GM19452 (cell line): ENCODE measurements at regions not wholly inside any gene's neighbourhood (a gene's known extent, or its start where the extent isn't known, plus 50 kb on each side); places are given as distances from the start of the nearest gene placed in this dataset.

Experiments
- ATAC-seq: cut with Tn5 transposase; IDR thresholded peaks from one replicate; pipeline ENCODE4 v1.9.1; 2021; ENCODE audit not compliant: unreplicated experiment

GRCh38 chr1:234990328-234990675, 138.3 kb downstream of the TOMM20 start:
- no peak for ATAC-seq

DNA sequence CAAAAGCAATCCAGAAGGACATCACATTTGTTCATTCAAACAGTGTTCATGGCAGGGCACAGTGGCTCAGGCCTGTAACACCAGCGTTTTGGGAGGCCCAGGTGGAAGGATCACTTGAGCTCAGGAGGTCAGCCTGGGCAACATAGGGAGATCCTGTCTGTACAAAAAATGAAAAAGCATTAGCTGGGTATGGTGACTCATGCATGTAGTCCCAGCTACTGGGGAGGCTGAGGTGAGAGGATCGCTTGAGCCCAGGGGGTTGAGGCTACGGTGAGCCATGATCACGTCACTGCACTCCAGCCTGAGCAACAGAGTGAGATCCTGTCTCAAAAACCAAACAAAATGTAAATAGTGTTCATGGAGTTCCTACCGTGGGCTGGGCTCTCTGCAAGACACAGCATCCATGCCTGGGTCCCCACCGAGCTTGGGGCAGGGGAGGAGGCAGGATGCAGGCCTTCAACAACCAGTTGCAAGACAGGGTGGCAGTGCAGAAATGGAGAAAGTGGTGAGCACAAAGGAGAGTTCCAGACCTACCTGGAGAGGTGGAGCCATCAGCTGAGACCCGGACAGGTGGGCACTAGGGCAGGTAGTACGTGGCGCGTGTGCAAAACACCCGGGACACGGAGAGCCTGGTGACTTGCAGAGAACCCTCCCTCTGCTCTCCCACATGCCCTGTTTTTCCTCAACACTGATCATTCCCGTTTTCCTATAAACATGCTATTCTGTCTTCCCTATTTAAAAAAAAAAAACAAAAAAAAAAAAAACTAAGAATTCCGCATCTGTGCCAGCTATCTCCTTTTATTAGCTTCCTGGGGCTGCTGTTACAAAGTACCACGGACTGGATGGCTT, 138.9 kb downstream of the TOMM20 start:
- ATAC-seq = no peak

- ATAC-seq = no peak
Observed at GRCh38 chr1:234989019-234989418, 139.6 kb downstream of the TOMM20 start.

DNA sequence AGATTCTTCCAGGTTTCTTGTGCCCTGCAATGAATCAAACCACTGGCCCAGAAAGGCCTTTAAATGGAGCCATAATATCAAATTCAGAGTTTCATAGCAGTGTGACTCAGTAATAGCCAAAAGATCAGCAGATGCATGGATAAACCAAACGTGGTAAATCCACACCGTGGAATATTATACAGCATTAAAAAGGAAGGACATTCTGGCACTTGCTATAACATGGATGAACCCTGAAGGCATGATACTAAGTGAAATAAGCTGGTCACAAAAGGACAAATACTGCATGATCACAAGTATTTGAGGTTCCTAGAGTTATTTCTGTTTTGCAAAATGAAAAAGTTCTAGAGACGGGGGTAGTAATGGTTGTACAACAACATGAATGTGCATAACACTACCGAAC, 140.1 kb downstream of the TOMM20 start:
- no peak for ATAC-seq

DNA sequence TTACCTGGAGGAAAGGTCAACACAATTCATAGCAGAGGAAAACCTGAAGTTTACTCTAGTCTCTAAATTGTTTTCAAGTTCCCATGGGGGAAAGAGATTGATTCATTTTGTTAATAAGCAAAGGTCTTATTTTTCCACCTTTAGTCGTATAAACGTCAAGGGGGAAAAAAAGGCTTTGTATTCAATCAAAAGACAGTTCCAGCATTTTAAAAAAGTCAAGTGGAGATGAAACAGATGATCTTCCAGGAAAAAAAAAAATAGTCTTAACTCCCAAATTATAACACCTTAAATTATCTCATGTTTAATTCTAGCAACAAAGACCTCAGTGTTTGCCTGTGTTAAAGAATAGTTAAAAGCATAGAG, 140.5 kb downstream of the TOMM20 start:
- ATAC-seq = no peak

DNA sequence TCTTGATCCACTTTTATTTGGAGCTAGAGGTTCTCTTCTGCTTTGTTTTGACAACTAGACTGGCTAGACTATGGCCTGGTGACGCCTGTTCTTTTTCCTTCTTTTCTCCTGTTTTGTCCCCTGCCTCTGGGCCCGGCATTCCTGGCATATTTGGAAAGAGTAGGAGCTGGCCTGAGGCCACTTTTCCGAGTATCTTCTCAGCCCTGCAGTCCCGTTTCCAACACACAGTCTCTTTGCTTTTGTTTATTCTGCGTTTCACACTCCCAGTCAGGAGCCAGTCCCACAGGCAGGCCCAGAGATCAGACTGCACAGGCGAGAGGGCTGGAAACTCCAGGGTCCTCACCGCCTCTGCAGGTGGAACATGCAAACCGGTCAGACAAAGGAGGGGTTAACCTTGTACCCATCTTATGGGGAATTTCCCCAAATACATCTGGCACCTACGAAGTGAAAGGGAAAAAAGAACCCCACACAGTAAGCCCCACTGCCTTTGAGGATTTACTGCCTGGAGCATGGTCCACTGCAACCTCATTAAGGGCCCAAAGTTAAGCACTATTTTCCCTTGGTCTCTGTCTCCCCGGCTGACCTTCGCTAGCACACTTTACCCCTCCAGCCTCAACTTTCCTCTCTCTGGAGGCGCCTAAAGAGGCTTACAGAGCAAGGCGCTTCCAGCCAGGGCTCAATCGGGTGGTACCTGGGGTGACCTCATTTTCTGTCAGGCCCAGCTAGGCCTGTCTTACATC, 141.1 kb downstream of the TOMM20 start:
- ATAC-seq = peak; percentile 72

GRCh38 chr1:234986750-234987414, 141.8 kb downstream of the TOMM20 start:
- ATAC-seq = no peak

DNA sequence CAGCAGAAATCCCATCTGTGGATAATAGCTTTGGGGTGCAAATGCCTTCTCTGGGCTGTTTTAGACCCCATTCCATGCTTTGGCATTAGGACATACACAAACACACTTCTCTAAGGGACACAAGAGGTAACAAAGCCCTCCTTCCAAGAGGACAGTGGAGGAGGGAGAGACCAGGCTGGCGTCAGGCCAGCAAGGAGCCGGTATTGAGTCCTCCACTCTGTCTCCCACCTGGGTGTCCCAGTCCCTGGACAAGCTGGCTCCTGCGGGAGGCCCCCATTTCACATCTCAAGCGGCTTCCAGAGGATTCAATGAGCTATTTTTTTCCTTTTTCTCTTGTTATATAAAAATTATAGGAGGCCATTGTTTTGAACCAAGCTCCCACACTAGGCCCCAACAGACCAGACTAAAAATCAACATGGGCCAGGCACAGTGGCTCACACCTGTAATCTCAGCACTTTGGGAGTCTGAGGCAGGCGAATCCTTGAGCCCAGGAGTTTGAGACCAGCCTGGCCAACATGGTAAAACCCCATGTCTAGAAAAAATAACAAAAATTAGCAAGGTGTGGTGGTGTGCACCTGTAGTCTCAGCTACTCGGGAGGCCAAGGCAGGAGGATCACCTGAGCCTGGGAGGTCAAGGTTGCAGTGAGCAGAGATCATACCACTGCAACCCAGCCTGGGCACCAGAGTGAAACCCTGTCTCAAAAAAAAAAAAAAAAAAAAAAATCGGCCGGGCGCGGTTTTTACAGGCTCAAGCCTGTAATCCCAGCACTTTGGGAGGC, 142.9 kb downstream of the TOMM20 start:
- no peak for ATAC-seq

- no peak for ATAC-seq
Observed at GRCh38 chr1:234985007-234985370, 143.6 kb downstream of the TOMM20 start.

GRCh38 chr1:234983564-234984238, 144.9 kb downstream of the TOMM20 start:
- ATAC-seq = no peak

- no peak for ATAC-seq
Observed at GRCh38 chr1:234981758-234982157, 146.9 kb downstream of the TOMM20 start.

- peak; percentile 47 for ATAC-seq
Observed at GRCh38 chr1:234980645-234981396, 147.8 kb downstream of the TOMM20 start.

DNA sequence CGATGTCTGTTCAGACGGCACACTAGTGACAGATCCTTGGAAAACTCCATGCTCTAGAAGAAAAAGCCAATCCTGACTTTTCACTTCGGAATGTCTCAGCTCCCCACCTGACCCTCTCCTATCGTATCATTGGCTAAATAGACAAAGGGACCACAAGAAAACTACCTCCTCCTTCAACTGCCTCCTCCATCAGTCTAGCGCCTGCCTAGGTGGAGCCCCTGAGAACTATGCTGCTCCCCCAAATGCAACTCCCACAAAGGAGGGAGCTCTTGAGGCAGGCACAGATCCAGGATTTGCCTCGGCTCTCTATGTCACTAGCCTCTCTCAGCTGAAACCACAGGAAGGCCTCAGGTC, 148.4 kb downstream of the TOMM20 start:
- no peak for ATAC-seq

GRCh38 chr1:234979296-234980279, 149.0 kb downstream of the TOMM20 start:
- ATAC-seq = no peak

- peak; percentile 71 for ATAC-seq
Observed at GRCh38 chr1:234978397-234979295, 150.0 kb downstream of the TOMM20 start.

GRCh38 chr1:234977875-234978396, 150.7 kb downstream of the TOMM20 start:
- no peak for ATAC-seq

GRCh38 chr1:234976861-234977680, 151.6 kb downstream of the TOMM20 start:
- ATAC-seq = no peak
